Osteoblast (primary cell): ENCODE measurements at regions not wholly inside any gene's neighbourhood (a gene's known extent, or its start where the extent isn't known, plus 50 kb on each side); places are given as distances from the start of the nearest gene placed in this dataset.

ENCODE experiments used
- DNase-seq: peaks from one replicate; pipeline ENCODE4 v3.0.0; 2011; ENCODE audit warnings: low spot score, mixed read lengths; ENCODE audit not compliant: insufficient read length; ENCODE audit errors: missing footprints
- H2AFZ ChIP-seq: 2 replicates; pipeline ENCODE4 v1.6.0; 2011; ENCODE audit warnings: mild to moderate bottlenecking, low read length
- H3K27ac ChIP-seq: 2 replicates; pipeline ENCODE4 v1.5.1; 2011; ENCODE audit warnings: mild to moderate bottlenecking, low read depth, low read length, moderate library complexity
- H3K27me3 ChIP-seq: 2 replicates; pipeline ENCODE4 v1.6.0; 2012; ENCODE audit warnings: mild to moderate bottlenecking, control low read depth, inconsistent platforms, low read length, moderate library complexity; ENCODE audit not compliant: insufficient read depth
- H3K36me3 ChIP-seq: 2 replicates; pipeline ENCODE4 v1.5.1; 2011; ENCODE audit warnings: mild to moderate bottlenecking, low read length, control low read depth, moderate library complexity; ENCODE audit not compliant: insufficient read depth
- H3K4me1 ChIP-seq: 2 replicates; pipeline ENCODE4 v1.5.1; 2011; ENCODE audit warnings: mild to moderate bottlenecking, low read length, control low read depth, moderate library complexity; ENCODE audit not compliant: insufficient read depth
- H3K4me2 ChIP-seq: 2 replicates; pipeline ENCODE4 v1.6.0; 2011; ENCODE audit warnings: mild to moderate bottlenecking, low read length; ENCODE audit not compliant: insufficient read depth
- H3K4me3 ChIP-seq: fragments of 200-600 bp; sonication (generic); 3 replicates; pipeline ENCODE4 v1.5.1; 2012; ENCODE audit warnings: mild to moderate bottlenecking, low read length, inconsistent platforms; ENCODE audit not compliant: insufficient read depth
- H3K79me2 ChIP-seq: 2 replicates; pipeline ENCODE4 v1.6.0; 2012; ENCODE audit warnings: mild to moderate bottlenecking, low read length, control low read depth, inconsistent platforms; ENCODE audit not compliant: insufficient read depth
- H3K9me3 ChIP-seq: 2 replicates; pipeline ENCODE4 v1.5.1; 2011; ENCODE audit warnings: low read depth, low read length, control low read depth
- H4K20me1 ChIP-seq: 2 replicates; pipeline ENCODE4 v1.6.0; 2012; ENCODE audit warnings: mild to moderate bottlenecking, low read length, control low read depth; ENCODE audit not compliant: insufficient read depth
- TF ChIP-seq, protein P1 (sequence below): IDR thresholded peaks from 2 replicates; pipeline ENCODE4 v1.5.1; 2011; ENCODE audit warnings: mild to moderate bottlenecking, low read depth, low read length, moderate library complexity; ENCODE audit errors: extremely low read depth

DNA sequence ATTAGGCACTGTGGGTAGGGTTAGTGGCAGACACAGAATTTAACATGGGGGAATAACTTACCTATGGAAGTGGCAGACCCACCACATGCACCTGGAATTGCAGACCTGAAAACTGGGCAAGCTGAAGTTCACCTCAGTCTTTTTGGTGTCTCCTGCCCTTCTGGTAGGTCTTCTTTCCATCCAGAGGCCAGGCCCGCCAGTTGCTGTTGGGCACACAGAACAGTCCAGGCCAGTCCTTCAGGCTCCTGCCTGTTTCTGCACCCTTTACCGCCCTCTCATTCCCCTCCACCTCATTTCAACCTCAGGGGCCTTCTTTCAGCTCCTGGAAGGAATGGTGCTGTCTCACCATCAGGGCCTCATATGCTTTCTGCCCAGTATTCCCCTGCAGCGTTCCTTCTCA, 358.9 kb upstream of the ETAA1 start:
- no peak overlapping the region for H3K4me3 ChIP-seq
- no peaks in the 10 kb centered on the region for H3K4me1 ChIP-seq
- H3K9me3 ChIP-seq = no peaks in the 10 kb centered on the region
- no peaks in the 10 kb centered on the region for H3K79me2 ChIP-seq
- TF ChIP-seq, protein P1, sequence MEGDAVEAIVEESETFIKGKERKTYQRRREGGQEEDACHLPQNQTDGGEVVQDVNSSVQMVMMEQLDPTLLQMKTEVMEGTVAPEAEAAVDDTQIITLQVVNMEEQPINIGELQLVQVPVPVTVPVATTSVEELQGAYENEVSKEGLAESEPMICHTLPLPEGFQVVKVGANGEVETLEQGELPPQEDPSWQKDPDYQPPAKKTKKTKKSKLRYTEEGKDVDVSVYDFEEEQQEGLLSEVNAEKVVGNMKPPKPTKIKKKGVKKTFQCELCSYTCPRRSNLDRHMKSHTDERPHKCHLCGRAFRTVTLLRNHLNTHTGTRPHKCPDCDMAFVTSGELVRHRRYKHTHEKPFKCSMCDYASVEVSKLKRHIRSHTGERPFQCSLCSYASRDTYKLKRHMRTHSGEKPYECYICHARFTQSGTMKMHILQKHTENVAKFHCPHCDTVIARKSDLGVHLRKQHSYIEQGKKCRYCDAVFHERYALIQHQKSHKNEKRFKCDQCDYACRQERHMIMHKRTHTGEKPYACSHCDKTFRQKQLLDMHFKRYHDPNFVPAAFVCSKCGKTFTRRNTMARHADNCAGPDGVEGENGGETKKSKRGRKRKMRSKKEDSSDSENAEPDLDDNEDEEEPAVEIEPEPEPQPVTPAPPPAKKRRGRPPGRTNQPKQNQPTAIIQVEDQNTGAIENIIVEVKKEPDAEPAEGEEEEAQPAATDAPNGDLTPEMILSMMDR = no peak
- H2AFZ ChIP-seq = no peak overlapping the region
- no peak overlapping the region for H3K27ac ChIP-seq
- H3K27me3 ChIP-seq = no peaks in the 10 kb centered on the region
- DNase-seq = no peak
- no peak overlapping the region for H3K4me2 ChIP-seq
- no peaks in the 10 kb centered on the region for H4K20me1 ChIP-seq
- no peaks in the 10 kb centered on the region for H3K36me3 ChIP-seq

DNA sequence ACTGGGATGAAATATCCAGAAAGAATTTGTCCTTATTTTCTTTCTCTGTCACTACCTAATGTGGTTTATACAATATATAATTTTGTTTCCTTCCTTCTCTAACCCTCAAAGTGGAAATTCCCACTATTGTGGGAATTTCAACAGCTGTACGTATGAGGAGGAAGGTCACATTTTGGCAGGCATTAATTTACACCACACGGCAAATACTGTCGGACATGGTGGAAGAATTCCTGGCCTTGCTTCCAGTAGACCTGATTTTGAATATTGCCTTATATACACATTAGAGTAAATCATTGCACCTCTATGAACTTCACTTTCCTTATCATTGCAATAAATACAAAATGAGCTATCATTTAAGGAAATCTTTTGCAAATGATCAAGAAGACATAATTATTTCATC, 358.1 kb upstream of the ETAA1 start:
- Histone ChIP-seq H3K9me3 (no peaks in the 10 kb centered on the region), H3K79me2 (no peaks in the 10 kb centered on the region), H3K4me2 (no peak overlapping the region), H3K4me1 (no peaks in the 10 kb centered on the region), H2AFZ (no peak overlapping the region), H4K20me1 (no peaks in the 10 kb centered on the region), H3K27ac (no peak overlapping the region), H3K36me3 (no peaks in the 10 kb centered on the region), H3K4me3 (no peak overlapping the region), H3K27me3 (no peaks in the 10 kb centered on the region)
- TF ChIP-seq, protein P1 = no peak
- DNase-seq = no peak

DNA sequence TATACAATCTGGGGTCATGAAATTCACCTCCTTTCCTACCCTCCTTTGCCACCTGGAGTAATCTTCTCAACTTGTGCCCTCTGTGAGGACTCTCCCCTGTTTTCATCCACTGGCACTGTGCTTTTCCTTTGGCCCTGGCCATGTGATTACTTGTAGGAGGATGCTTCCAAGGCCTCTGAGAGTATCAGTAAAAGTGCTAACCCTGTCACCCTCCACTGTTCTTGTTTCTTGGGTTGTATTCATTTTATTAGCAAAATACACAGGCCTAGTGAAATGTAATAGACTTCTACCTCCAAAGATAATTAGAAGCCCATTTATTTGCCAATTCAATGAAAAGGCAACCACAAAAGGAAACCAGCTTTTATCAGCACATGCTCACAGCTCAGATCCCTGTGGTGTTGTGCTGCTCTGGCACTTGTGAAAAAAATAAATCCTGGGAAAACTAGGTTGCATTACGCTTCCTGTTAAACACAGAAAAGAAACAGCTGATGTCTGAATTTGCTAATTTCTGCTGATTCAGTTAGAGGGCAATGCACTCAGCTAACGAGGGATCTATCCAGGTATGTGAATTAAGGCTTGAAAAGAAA, 357.5 kb upstream of the ETAA1 start:
- Histone ChIP-seq H3K4me3 (no peak overlapping the region), H3K79me2 (no peaks in the 10 kb centered on the region), H4K20me1 (no peaks in the 10 kb centered on the region), H3K4me1 (no peaks in the 10 kb centered on the region), H3K27ac (no peak overlapping the region), H3K9me3 (no peaks in the 10 kb centered on the region), H3K4me2 (no peak overlapping the region), H2AFZ (no peak overlapping the region), H3K27me3 (no peaks in the 10 kb centered on the region), H3K36me3 (no peaks in the 10 kb centered on the region)
- TF ChIP-seq, protein P1 = no peak
- no peak for DNase-seq

DNA sequence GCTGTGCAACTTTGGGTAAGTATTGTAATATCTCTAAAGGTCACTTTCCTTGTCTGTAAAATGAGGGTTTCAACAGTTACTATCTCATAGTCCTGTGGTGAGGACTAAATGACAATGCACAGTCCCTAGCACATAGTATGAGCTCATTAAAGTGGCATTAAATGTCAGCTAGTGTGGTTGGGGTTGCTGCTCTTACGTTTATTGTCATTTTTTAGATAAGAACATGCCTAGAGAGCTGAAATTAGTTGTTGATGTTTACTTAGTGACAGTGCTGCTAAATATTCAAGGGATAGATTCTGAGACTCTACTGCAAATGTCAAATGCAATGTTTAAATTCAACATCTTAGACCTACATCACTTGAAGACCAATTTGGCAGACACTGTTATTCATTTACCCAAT, 356.1 kb upstream of the ETAA1 start:
- Histone ChIP-seq H3K4me1 (no peaks in the 10 kb centered on the region), H4K20me1 (no peaks in the 10 kb centered on the region), H3K27me3 (no peaks in the 10 kb centered on the region), H3K9me3 (no peaks in the 10 kb centered on the region), H2AFZ (no peak overlapping the region), H3K27ac (no peak overlapping the region), H3K79me2 (no peaks in the 10 kb centered on the region), H3K36me3 (no peaks in the 10 kb centered on the region), H3K4me2 (no peak overlapping the region), H3K4me3 (no peak overlapping the region)
- TF ChIP-seq, protein P1 = no peak
- no peak for DNase-seq
